Kidney epithelial cell (primary cell): ENCODE measurements at regions not wholly inside any gene's neighbourhood (a gene's known extent, or its start where the extent isn't known, plus 50 kb on each side); places are given as distances from the start of the nearest gene placed in this dataset.

Source experiments
- DNase-seq: peaks from one replicate; pipeline ENCODE4 v3.0.0-alpha.2; 2010; ENCODE audit warnings: low read depth
- H3K27me3 ChIP-seq: 2 replicates; pipeline ENCODE4 v1.6.0; 2011; ENCODE audit warnings: low read length; ENCODE audit not compliant: control insufficient read depth, insufficient read depth
- H3K36me3 ChIP-seq: 2 replicates; pipeline ENCODE4 v1.5.1; 2011; ENCODE audit warnings: low read length; ENCODE audit not compliant: control insufficient read depth, insufficient read depth
- H3K4me3 ChIP-seq: 2 replicates; pipeline ENCODE4 v1.5.1; 2011; ENCODE audit warnings: low read depth, mild to moderate bottlenecking, control low read depth, low read length
- CTCF ChIP-seq: IDR thresholded peaks from 2 replicates; pipeline ENCODE4 v1.5.1; 2011; ENCODE audit warnings: mild to moderate bottlenecking, moderate library complexity, low read length, control low read depth, inconsistent platforms; ENCODE audit not compliant: insufficient read depth, poor library complexity, severe bottlenecking

GRCh38 chr18:72412927-72413326 lies 131.2 kb downstream of the CBLN2 start:
- Histone ChIP-seq H3K36me3 (no peaks in the 10 kb centered on the region), H3K27me3 (no peaks in the 10 kb centered on the region), H3K4me3 (no peak overlapping the region)
- no peak for DNase-seq
- TF ChIP-seq CTCF: no peak

- no peaks in the 10 kb centered on the region for H3K27me3 ChIP-seq
- no peak for DNase-seq
- TF ChIP-seq CTCF: no peak
- no peak overlapping the region for H3K4me3 ChIP-seq
- H3K36me3 ChIP-seq: no peaks in the 10 kb centered on the region
Observed at GRCh38 chr18:72411261-72411660, 132.9 kb downstream of the CBLN2 start.

- Histone ChIP-seq H3K27me3 (no peaks in the 10 kb centered on the region), H3K4me3 (no peak overlapping the region), H3K36me3 (no peaks in the 10 kb centered on the region)
- TF ChIP-seq CTCF: no peak
- DNase-seq: no peak
Observed at GRCh38 chr18:72410399-72410798, 133.7 kb downstream of the CBLN2 start.

- Histone ChIP-seq H3K27me3 (no peaks in the 10 kb centered on the region), H3K4me3 (no peak overlapping the region), H3K36me3 (no peaks in the 10 kb centered on the region)
- TF ChIP-seq CTCF: no peak
- no peak for DNase-seq
Observed at GRCh38 chr18:72409903-72410302, 134.2 kb downstream of the CBLN2 start.

GRCh38 chr18:72407048-72407447 lies 137.1 kb downstream of the CBLN2 start:
- DNase-seq: no peak
- Histone ChIP-seq H3K27me3 (no peaks in the 10 kb centered on the region), H3K36me3 (no peaks in the 10 kb centered on the region)

GRCh38 chr18:72391951-72392350 lies 152.2 kb downstream of the CBLN2 start:
- no peak for DNase-seq
- TF ChIP-seq CTCF: no peak
- Histone ChIP-seq H3K27me3 (no peaks in the 10 kb centered on the region), H3K4me3 (no peak overlapping the region), H3K36me3 (no peaks in the 10 kb centered on the region)

More at GRCh38 chr18:72407048-72407447, 137.1 kb downstream of the CBLN2 start:
- no peak overlapping the region for H3K4me3 ChIP-seq
- TF ChIP-seq CTCF: no peak
